NCI-H226 (cell line): ENCODE measurements at regions not wholly inside any gene's neighbourhood (a gene's known extent, or its start where the extent isn't known, plus 50 kb on each side); places are given as distances from the start of the nearest gene placed in this dataset.

ENCODE experiments used
- DNase-seq: peaks from one replicate; pipeline ENCODE4 v3.0.0-alpha.2; 2015

GRCh38 chr12:58502226-58502625 lies 418.1 kb downstream of the LRIG3 start:
- no peak for DNase-seq

- no peak for DNase-seq
Observed at GRCh38 chr12:58502841-58503240, 417.5 kb downstream of the LRIG3 start.

GRCh38 chr12:58503731-58504130 lies 416.6 kb downstream of the LRIG3 start:
- no peak for DNase-seq

GRCh38 chr12:58504143-58504938 lies 416.0 kb downstream of the LRIG3 start:
- DNase-seq: peak; percentile 16

DNA sequence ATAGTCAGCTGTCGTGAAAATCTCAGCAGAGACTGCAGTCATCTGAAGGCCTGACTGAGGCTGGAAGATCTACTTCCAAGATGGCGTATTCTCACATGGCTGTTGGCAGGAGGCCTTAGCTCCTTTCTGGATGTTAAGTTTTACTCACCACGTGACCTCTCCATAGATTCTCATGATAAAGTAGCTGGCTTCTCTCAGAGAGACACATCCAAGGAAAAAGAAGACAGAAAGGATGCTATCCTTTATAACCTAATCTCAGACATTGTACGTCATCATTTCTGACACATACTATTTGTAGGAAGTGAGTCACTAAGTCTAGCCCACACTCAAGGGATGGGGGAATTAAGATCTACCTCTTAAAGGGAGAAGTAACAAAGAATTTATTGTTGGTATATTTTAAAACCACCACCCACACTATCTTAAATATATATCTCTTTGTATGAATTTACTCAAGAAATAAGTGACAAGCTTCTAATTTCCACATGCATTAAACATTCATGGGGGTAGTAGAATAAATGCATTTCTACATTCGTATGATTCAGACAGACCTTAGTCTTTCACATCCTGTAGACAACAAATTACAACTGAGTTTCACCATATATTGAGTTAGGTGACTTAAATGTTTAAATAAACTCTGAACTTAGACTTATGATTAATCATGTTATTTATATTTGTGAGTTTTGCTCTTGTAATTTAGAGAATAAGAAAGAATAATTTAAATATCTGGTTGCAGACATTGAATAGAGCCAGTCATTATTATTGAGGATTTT lies 411.0 kb downstream of the LRIG3 start:
- DNase-seq: peak; percentile 77

DNA sequence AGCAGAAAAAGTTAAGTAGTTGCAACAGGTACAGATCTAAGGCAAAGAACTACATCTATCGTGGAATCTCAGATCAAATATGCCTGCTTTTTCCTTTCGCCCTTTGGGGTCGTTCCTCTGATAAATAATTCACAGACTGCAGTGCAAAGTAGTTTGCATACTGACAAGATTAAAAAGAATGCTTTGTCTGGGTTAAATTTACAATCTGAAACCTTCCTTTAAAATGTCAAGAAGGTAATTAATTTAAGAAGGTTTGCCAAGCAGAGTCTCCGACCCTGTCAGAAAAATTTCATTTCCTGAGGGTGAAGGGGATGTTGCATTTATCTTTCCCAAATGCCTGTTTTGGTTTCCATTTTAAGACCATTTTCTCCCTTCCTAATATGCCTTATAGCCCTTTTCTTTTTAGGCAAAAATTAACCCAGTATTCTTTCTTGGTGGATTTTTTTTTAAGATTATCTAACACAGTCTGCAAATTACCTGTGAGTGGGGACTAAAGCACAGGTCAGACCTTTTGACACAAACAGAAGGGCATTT lies 406.9 kb downstream of the LRIG3 start:
- DNase-seq: no peak

DNA sequence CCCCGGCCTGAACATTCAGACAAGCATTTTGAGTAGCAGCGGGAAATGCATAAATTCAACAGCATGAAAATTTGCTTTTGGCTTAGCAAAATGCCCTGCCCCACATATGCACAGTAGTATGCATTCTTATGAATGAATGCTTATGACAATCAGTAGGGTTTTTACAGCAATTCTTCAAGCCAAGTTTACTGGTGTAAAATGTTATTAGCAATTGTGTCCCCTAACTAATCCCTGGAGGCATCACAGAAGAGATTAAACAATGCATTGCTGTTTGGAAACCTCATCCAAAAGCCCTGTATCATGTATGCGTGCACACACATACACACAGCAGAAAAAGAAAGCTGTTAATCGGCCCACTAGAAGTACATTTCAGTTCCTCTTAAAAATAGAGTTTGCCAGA lies 406.5 kb downstream of the LRIG3 start:
- DNase-seq: no peak

GRCh38 chr12:58519839-58520238 lies 400.5 kb downstream of the LRIG3 start:
- no peak for DNase-seq

DNA sequence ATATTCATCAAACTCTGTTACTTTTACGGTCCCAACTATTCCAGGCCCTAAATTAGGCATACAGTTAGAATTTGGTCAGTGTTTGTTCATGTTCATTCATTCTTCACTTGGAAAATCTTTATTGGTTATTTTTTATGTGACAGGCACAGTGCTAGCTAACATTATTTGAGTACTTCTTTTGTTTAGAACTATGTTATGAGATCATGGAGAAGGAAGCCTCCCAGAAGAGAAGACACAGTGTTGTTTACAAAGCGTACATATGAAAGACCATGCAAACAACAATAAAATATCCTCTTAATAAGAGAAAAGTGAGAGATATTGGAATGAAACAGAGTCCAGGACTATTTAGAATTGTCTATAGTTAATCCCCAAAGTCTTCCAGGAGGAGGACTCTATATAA lies 399.2 kb downstream of the LRIG3 start:
- DNase-seq: no peak

- DNase-seq: no peak
Observed at GRCh38 chr12:58521796-58522195, 398.5 kb downstream of the LRIG3 start.

- no peak for DNase-seq
Observed at GRCh38 chr12:58523360-58523759, 396.9 kb downstream of the LRIG3 start.

GRCh38 chr12:58528271-58528670 lies 392.0 kb downstream of the LRIG3 start:
- no peak for DNase-seq

DNA sequence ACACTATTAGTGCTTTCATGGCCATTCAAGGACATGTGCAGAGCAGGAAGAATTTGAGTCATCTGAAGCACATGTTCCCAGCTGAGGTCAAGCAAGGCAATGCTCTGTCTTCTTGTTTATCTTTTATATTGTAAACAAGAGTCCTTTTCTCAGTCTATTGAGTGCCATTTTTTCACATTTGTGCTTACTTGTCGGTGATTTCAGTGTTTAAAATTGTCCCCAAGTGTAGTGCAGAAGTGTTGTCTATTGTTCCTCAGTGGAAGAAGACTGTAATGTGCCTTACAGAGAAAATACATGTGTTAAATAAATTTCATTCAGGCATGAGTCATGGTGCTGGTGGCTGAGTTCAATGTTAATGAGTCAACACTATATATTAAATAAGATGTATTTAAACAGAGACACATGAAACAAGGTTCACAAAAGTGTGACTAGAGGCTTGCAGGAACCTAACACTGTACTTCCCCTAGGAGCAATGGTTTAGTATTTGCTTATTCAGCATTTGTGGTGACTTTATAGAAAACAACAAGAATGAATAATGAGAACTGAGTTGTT lies 391.1 kb downstream of the LRIG3 start:
- DNase-seq: peak; percentile 62

GRCh38 chr12:58529897-58530741 lies 390.2 kb downstream of the LRIG3 start:
- peak; percentile 95 for DNase-seq

DNA sequence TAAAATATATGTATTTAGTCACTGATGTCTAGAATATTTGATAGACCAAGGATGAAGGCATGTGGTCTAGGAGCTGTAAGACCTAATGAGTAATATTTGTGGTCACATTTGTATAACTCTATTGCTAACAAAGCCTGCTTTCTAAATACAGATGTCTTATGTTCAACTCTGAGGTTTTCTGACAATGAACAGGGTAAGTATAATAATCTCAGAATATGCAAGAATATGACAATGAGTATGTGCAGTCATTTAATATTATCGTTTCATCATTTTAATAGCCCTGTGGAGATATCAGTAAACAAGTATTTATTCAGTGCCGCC lies 389.6 kb downstream of the LRIG3 start:
- peak; percentile 47 for DNase-seq

- DNase-seq: no peak
Observed at GRCh38 chr12:58532855-58533608, 387.3 kb downstream of the LRIG3 start.

GRCh38 chr12:58533652-58534051 lies 386.7 kb downstream of the LRIG3 start:
- DNase-seq: no peak

GRCh38 chr12:58537278-58537677 lies 383.0 kb downstream of the LRIG3 start:
- DNase-seq: peak; percentile 35

GRCh38 chr12:58539295-58539694 lies 381.0 kb downstream of the LRIG3 start:
- DNase-seq: no peak

DNA sequence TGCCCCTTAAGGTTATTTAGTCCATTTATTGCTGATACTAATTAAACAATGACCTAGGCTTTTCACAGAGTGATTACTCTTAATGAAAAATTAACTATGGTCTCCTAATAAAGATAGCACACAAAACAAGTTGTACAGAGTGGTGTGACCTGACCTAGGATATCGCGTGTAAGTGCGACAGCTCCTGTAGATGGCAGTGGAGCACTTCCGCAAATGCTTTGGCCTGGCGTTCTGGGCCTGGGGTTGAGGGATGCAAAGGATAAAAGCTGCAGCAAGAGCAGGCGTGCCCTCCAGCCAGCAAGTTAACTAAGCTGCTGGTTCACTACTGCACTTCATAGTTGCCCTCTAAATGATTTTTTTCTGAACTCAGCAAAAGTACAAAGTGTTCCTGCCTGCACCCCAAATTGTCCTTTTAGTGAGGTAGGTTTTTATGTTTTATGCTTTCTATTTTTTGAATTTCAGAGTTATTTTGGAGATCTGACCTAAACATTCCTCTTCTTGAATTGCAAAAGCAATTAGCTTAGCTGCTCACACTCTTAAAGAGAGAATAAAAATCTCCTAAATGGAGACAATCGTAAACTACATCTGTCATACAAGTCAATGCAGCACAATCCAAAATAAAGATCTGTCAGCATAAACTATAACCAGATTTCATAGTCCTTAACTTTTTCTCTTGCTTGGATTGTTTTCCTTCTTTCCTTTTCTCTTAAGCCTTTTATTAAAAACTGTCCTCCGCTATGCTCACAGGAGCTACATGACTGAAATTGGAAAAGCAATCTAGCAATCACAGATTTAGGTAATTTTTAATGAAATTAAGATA lies 379.6 kb downstream of the LRIG3 start:
- DNase-seq: peak; percentile 49

GRCh38 chr12:58541300-58541690 lies 379.0 kb downstream of the LRIG3 start:
- DNase-seq: peak; percentile 60
